GM18951 (cell line): ENCODE measurements at regions not wholly inside any gene's neighbourhood (a gene's known extent, or its start where the extent isn't known, plus 50 kb on each side); places are given as distances from the start of the nearest gene placed in this dataset.

Source experiments
- POLR2A ChIP-seq: IDR thresholded peaks from 4 replicates; pipeline ENCODE4 v1.6.1; 2011; ENCODE audit warnings: mild to moderate bottlenecking; ENCODE audit not compliant: insufficient read length, insufficient read depth; ENCODE audit errors: extremely low read depth
- in situ Hi-C: fragments of 300-500 bp; cut with MboI; formaldehyde crosslinking; loops from one replicate; pipeline ENCODE4 v1.12.0; 2022; ENCODE audit warnings: low sequenced_read_pairs, mixed read lengths, inconsistent platforms; ENCODE audit not compliant: unreplicated experiment

GRCh38 chrX:101736651-101737050 lies 77.0 kb upstream of the ARMCX2 start:
- no peak for TF ChIP-seq POLR2A
- in situ Hi-C loops, result no loop called here

DNA sequence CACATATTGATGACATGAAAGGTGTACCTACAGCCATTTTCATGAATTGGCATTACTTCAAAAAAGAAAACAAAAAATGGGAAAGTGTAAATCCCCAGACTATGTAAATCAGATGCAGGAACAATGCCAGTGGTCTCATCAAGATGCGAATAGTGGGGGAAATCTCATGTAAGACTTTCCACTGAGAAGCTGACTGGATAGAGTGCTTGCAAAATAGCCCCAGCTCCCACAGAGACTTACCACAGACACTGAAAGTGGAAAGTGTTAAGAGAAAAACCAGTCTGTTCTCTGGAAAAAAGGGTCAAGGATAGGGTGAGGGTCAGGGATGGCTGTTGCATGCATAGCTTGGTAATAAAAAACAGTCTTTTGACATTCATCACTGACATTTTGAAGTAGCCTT lies 73.2 kb upstream of the ARMCX2 start:
- in situ Hi-C loops, result no loop called here
- no peak for TF ChIP-seq POLR2A

- in situ Hi-C loops, result no loop called here
- no peak for TF ChIP-seq POLR2A
Measured at GRCh38 chrX:101729986-101730385, 70.3 kb upstream of the ARMCX2 start.
